22Rv1 (cell line): ENCODE measurements at regions not wholly inside any gene's neighbourhood (a gene's known extent, or its start where the extent isn't known, plus 50 kb on each side); places are given as distances from the start of the nearest gene placed in this dataset.

Source experiments
- ZFX ChIP-seq: fragments of 450-650 bp; IDR thresholded peaks from 2 replicates; pipeline ENCODE4 v1.6.1; 2017; ENCODE audit warnings: antibody characterized with exemption, borderline replicate concordance
- TF ChIP-seq, protein P1 (sequence below): fragments of 450-650 bp; IDR thresholded peaks from 2 replicates; pipeline ENCODE4 v1.5.1; 2017; ENCODE audit warnings: mild to moderate bottlenecking

DNA sequence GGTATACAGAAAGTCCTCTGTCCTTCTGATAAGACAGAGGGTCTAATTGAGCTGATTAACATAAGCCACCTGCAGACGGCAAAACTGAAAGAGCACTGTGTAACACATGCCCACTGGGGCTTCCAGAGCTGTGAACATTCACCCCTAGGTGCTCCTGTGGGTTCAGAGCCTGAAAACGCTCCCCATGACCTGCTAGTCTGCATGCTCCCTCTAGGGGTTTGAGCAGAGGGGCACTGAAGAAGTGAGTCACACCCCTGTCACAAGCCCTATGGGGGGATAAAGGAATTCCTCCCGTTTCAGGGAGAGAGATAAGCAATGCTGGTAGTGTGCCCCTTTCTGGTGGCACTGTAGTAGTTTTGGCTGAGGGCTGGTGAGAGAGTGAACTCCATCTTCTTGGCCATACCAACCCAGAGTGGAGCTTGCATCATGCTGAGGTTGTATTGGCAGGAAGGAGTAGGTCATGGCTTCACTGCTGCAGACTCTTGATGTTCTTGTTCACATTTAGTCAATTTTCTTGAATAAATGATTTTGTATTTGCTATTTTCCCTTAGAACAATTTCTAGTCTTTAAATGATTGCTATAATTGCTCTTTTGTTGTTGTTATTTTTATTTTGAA lies 637.5 kb upstream of the MAN1A1 start:
- TF ChIP-seq, protein P1, sequence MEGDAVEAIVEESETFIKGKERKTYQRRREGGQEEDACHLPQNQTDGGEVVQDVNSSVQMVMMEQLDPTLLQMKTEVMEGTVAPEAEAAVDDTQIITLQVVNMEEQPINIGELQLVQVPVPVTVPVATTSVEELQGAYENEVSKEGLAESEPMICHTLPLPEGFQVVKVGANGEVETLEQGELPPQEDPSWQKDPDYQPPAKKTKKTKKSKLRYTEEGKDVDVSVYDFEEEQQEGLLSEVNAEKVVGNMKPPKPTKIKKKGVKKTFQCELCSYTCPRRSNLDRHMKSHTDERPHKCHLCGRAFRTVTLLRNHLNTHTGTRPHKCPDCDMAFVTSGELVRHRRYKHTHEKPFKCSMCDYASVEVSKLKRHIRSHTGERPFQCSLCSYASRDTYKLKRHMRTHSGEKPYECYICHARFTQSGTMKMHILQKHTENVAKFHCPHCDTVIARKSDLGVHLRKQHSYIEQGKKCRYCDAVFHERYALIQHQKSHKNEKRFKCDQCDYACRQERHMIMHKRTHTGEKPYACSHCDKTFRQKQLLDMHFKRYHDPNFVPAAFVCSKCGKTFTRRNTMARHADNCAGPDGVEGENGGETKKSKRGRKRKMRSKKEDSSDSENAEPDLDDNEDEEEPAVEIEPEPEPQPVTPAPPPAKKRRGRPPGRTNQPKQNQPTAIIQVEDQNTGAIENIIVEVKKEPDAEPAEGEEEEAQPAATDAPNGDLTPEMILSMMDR = no peak
- no peak for TF ChIP-seq ZFX
